GF-D8 (cell line): ENCODE measurements at regions not wholly inside any gene's neighbourhood (a gene's known extent, or its start where the extent isn't known, plus 50 kb on each side); places are given as distances from the start of the nearest gene placed in this dataset.
"Not testable (repeated sequence)": the region's sequence is repeated elsewhere in the genome, so short reads cannot be mapped to it uniquely, and the experiment has no call there.

Experiments
- DNase-seq: peaks from one replicate; lab custom pipeline; 2025; lab: John Stamatoyannopoulos, UW

DNA sequence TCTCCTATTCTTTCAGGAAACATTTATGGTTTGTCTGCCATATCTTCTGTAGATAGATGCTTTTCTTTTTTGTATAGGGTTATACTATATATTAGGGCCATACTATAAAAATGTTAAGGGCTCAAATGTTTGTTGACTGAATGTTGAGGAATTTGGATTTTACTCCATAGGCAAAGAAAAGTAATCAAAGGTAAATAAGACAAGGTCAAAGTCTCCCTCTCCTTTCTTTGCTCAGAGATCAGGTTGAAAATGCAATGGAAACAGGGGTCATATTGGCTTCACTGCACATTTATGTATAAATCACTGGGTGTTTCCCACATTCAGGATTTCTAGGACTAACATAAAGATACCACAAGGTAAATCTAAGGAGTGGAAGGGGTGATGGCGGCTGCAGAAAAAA lies 291.4 kb upstream of the FZD8 start:
- DNase-seq: no peak

GRCh38 chr10:35929962-35930361 lies 287.9 kb upstream of the FZD8 start:
- not testable (repeated sequence) for DNase-seq

DNA sequence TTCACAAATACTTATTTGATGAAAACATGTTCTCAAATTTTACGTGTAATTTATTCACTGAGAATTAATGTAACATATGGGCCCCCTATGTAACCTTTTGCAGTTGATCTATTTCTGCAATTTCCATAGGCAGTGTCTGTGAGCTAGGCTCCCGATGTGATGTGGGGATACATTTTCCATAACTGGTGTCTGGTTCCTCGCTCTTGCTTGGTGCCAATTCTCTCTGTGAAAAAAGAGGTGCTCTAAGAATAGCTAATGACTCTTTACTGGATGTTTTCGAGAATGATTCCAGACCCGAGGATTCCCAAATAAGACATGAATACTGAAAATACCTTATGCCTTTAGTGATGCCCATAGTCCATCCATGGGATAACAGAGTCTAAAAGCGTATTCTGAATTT lies 286.7 kb upstream of the FZD8 start:
- DNase-seq: no peak

DNA sequence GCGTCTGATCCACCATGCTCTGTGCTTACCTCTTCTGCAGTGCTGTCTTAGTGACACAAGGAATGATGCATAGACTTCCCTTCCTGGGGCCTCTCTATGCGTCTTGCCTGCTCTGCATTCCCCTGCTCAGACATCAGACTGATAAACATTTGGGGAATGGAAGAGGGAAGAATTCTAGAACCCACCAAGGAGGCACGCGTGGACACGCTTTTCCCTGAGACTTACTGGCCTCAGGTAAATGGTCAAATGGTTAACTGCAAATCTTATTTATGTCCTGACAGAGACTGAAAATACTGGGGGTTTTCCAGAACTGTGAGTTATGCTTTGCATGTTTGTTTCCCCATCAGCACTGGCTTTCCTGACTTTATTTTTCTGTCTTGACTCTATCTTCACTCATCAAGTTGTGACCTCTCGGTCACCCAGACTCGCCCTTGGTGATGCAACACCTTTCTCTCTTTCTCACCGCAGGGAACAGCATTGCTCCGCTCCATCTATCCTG lies 285.9 kb upstream of the FZD8 start:
- no peak for DNase-seq

- DNase-seq: no peak
Observed at GRCh38 chr10:35927341-35927740, 285.2 kb upstream of the FZD8 start.

DNA sequence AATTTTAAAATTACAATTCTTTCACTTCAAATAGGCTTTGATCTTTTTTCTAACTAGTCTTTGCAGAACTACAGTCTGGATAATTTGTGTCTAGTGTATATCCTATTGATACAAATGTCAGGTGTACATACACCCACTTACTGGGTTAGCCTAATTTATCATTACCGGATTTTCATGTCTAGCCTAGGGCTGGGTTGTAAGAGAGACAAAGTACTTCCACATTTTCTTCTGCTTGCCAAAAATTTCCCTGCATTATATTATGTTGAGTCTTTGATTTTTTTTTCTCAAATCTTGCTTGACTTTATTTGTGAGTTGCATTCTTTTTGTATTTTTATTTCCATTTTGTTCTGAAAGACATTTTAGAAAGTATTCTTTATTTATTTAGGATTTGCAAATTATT lies 284.8 kb upstream of the FZD8 start:
- no peak for DNase-seq

- DNase-seq: no peak
Observed at GRCh38 chr10:35925493-35925892, 283.4 kb upstream of the FZD8 start.

DNA sequence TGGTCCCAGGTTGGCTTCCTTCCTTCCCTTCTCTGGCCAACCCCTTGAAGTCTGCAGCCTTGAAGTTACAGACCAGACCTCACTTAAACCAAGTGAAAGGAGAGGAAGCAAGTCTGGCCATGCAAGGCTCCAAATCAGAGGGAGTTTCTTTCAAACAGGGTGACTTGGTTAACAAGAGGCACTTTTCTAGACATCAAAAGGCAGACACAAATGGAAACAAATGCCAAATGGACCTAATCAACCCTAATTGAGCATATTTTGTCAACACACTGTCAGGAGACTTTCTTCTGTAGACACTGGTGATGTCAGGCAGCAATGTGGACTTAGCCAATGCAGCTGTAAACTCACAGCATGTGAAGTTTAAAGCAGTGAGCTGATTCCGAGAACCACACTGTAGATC lies 282.7 kb upstream of the FZD8 start:
- DNase-seq: no peak

DNA sequence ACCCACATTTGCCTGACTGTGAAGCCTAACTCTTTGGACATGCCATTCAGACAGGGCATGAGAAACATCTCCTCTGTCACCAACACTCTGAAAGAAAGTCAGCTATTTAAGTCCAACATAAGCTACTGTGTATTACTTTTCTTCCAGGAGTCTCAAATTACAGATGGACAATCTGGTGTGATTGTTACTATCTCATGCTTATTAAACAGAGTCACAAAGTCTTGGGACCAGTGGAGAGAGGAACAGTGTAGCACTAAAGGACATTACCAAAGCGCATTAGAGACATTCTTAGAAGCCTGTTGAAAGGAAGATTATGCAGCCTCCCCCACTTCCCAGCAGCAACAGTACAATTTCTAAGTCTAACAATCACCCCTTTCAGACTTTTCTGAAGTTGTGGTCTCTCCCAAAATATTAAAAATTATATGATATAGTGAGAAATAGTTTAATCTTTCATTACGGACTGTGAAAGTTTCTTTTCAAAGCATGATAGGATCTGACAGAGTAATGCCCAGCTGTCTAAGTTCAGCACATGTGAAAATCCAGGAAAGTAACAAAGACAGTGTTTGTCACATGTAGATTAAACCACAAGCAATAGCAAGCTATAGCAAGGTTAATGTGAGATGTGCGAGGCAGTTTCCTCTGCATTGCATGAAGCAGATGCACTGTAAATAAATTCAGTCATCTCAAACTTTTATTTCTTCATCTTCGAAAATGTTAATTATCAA lies 280.9 kb upstream of the FZD8 start:
- no peak for DNase-seq

- no peak for DNase-seq
Observed at GRCh38 chr10:35921866-35922350, 279.8 kb upstream of the FZD8 start.

GRCh38 chr10:35916791-35917190 lies 274.7 kb upstream of the FZD8 start:
- no peak for DNase-seq

DNA sequence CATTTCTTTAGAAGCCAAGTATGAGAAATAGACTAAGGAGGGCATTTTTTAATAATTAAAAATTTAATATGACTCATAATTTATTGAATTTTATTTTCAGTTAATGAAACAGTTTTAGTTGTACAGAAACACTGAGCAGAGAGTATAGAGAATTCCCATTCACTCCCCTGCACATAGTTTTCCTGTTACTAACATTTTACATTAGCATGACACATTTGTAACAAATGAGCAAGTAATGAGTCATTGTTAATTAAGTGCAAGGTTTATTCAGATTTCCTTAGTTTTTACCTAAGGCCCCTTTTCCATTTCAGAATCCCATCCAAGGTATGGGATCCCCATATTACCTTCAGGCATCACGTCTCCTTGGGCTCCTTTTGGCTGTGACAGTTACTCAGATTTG lies 271.5 kb upstream of the FZD8 start:
- DNase-seq: no peak

GRCh38 chr10:35912615-35913569 lies 270.8 kb upstream of the FZD8 start:
- DNase-seq: no peak

GRCh38 chr10:35911954-35912353 lies 269.9 kb upstream of the FZD8 start:
- no peak for DNase-seq

DNA sequence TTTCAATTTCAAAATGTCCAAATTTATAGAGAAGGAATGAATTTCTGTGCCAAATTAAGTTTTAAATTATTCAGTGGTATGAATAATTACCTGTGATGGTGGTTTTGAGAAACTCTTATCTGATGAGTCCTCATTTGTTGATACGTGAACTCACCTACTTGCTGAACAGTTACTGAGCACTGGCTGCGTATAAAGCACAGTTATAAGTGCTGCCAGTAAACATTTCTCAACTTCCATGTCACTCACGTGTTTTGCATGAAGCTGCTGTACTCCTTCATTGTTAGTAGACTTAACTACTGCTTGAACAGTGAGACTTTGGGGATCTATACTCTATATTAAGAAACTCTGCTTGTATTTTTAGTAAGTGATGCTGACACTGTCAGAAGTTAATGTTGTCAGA lies 269.1 kb upstream of the FZD8 start:
- no peak for DNase-seq

GRCh38 chr10:35910234-35910633 lies 268.1 kb upstream of the FZD8 start:
- DNase-seq: no peak

DNA sequence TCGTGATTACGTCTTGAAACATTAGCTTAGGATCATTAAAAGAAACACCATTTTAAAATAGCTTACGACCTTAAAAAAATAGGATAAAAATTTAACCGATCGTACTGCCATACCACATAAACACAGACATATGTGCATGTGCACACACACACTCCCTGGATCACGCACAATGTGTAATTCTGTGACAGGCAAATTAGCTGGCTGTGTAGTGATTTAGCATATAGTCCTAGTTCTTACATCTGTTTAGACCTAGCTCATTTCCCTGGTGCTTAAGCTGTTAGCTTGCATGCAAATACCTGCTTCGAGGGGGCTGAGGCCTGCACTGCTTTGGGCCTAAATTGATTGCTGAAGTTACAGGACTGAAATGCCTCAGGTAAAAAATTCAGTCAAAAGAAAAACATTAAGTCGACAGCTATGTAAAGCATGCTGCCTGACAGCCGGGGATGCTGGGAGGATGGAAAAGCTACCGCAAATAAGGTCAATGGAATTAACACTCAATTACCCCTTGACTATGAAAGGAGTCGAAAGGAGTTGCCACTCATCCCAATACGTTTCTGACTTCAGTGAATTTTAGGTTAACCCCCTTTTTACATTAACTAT lies 267.1 kb upstream of the FZD8 start:
- DNase-seq: no peak

- no peak for DNase-seq
Observed at GRCh38 chr10:35908451-35908850, 266.4 kb upstream of the FZD8 start.

- DNase-seq: no peak
Observed at GRCh38 chr10:35907548-35907947, 265.5 kb upstream of the FZD8 start.

- no peak for DNase-seq
Observed at GRCh38 chr10:35906155-35906554, 264.1 kb upstream of the FZD8 start.

DNA sequence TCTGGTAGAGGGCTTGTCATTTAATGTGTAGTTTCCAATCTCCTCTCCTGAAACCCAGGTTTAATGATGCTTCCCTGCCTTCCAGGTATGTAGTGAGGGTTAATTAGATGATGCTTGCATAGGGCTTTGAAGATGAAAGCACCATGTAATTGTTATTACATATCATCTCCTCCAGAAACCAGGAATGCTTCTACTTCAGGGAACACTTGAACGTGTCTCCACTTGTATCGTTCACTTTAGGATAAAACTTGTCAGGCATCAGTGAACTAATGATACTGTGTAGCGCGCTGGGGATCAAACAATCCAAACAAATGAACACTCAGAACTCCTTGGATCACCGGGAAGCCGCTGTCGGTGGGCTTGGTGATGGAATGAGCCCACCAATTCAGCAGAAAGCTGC lies 260.9 kb upstream of the FZD8 start:
- DNase-seq: no peak

GRCh38 chr10:35898716-35899440 lies 256.8 kb upstream of the FZD8 start:
- DNase-seq: no peak
